ENCODE measurements at regions not wholly inside any gene's neighbourhood (a gene's known extent, or its start where the extent isn't known, plus 50 kb on each side); places are given as distances from the start of the nearest gene placed in this dataset.

DNA sequence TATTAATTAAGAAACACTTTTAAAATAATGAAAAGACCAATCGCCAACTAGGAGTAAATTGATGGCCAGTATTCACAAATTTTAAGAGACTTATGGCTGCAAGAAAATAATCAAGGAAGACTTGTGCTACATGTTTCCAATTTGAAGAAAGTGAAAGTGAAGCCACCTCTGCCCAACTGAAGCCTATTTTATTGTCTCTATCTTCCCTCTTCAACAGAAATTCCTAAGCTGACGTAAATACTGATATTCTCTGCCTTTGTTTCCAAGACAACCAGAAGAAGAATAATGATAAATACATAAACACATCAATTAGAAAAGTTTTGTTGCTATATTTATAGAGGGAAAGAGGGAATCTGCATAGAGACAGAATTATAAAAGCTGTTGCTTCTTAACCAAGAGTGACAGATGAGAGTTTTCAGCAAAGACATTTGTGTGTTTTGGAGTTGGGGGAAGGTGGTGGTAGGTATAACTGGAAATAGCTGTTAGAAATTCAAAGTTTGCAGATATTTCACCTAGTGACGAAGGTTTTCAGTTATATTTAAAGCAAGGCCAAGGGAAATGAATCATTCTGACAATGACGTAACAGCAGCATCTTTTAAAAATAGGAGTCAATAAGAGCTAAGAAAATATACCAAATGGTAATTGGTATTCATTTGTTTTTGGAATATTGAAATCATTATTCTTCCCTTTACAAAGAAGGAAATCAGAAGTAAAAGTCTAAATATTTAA, 576.6 kb upstream of the SORCS1 start:
- Mint-ChIP-seq H3K4me3 (no peak overlapping the region), H3K27ac (no peak overlapping the region), H3K27me3 (no peaks in the 10 kb centered on the region), H3K9me3 (ENCODE audit: insufficient read depth) (peaks cover 3% of the 10 kb centered on the region), H3K4me1 (no peaks in the 10 kb centered on the region)
- POLR2A ChIA-PET = no interaction called here
- no peak for DNase-seq
- H3K9ac ChIP-seq (ENCODE audit: low read length) = no peak overlapping the region
- H3K27me3 ChIP-seq (replicated peaks in 1 of 4; ENCODE audit: control extremely low read depth in 1 of 4, control insufficient read depth in 3 of 4, insufficient read depth in 4 of 4, low read length in 3 of 4) = no peaks in the 10 kb centered on the region
- H3K9me3 ChIP-seq (ENCODE audit: control extremely low read depth in 1 of 3, control insufficient read depth in 2 of 3, insufficient read depth in 1 of 3, low read length in 2 of 3) = peaks cover 0 to 1% (median 0%) of the 10 kb centered on the region in 3 donors
- H3K4me1 ChIP-seq (ENCODE audit: control insufficient read depth in 2 of 2, insufficient read depth in 2 of 2, low read length in 2 of 2) = no peaks in the 10 kb centered on the region
- CTCF ChIA-PET = no interaction called here
- intact Hi-C loops (cut with micrococcal nuclease) = no loop called here
- WGBS (ENCODE audit: insufficient coverage) = 83% methylated on average over 1 of the region's 4 CpGs
- no peaks in the 10 kb centered on the region for H3K36me3 ChIP-seq (replicated peaks in 1 of 2; ENCODE audit: control extremely low read depth in 1 of 2, control insufficient read depth in 1 of 2, extremely low read depth in 1 of 2, insufficient read depth in 2 of 2, low read length in 1 of 2)
- H3K27ac ChIP-seq (ENCODE audit: low read length in 2 of 2) = no peak overlapping the region
- TF ChIP-seq, protein P1, sequence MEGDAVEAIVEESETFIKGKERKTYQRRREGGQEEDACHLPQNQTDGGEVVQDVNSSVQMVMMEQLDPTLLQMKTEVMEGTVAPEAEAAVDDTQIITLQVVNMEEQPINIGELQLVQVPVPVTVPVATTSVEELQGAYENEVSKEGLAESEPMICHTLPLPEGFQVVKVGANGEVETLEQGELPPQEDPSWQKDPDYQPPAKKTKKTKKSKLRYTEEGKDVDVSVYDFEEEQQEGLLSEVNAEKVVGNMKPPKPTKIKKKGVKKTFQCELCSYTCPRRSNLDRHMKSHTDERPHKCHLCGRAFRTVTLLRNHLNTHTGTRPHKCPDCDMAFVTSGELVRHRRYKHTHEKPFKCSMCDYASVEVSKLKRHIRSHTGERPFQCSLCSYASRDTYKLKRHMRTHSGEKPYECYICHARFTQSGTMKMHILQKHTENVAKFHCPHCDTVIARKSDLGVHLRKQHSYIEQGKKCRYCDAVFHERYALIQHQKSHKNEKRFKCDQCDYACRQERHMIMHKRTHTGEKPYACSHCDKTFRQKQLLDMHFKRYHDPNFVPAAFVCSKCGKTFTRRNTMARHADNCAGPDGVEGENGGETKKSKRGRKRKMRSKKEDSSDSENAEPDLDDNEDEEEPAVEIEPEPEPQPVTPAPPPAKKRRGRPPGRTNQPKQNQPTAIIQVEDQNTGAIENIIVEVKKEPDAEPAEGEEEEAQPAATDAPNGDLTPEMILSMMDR (IDR thresholded peaks at IDR 0.05) = no peak
- TF ChIP-seq EZH2 (IDR thresholded peaks at IDR 0.05; ENCODE audit: borderline replicate concordance, insufficient read depth, low read depth, low read length, poor library complexity, severe bottlenecking) = no peak
- H3K4me2 ChIP-seq (replicated peaks; ENCODE audit: low read depth, low read length, poor library complexity, severe bottlenecking) = no peak overlapping the region
- no peak overlapping the region for H2AFZ ChIP-seq (ENCODE audit: insufficient read depth, low read depth, low read length, poor library complexity, severe bottlenecking)
- no peaks in the 10 kb centered on the region for H4K20me1 ChIP-seq (ENCODE audit: control insufficient read depth, insufficient read depth, low read length, poor library complexity, severe bottlenecking)
- no peak overlapping the region for H3K4me3 ChIP-seq (ENCODE audit: control extremely low read depth in 1 of 5, extremely low read depth in 1 of 5, insufficient read depth in 1 of 5, low read depth in 2 of 5, low read length in 4 of 5)
- H3K79me2 ChIP-seq (ENCODE audit: control insufficient read depth, insufficient read depth, low read length) = no peaks in the 10 kb centered on the region
- ATAC-seq (ENCODE audit: low read depth) = no peak

DNA sequence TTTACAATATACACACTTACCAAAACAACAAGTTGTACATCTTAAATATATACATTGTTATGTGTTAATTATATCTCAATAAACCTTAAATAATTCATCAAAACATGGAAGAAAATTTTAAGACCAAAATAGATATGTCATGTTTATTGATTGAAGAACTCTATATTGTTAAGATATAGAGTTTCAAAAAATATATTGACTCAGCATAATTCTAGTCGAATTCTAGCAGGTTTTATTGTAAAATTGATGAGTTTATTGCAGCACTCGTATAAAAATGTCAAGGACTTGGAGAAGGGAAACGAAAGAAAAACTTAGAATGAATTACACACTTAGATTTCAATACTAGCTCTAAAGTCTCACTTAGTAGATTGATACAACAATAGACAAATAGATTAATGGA, 575.4 kb upstream of the SORCS1 start:
- Histone ChIP-seq H3K36me3 (replicated peaks in 1 of 2; ENCODE audit: control extremely low read depth in 1 of 2, control insufficient read depth in 1 of 2, extremely low read depth in 1 of 2, insufficient read depth in 2 of 2, low read length in 1 of 2) (no peaks in the 10 kb centered on the region), H2AFZ (ENCODE audit: insufficient read depth, low read depth, low read length, poor library complexity, severe bottlenecking) (no peak overlapping the region), H3K27me3 (replicated peaks in 1 of 4; ENCODE audit: control extremely low read depth in 1 of 4, control insufficient read depth in 3 of 4, insufficient read depth in 4 of 4, low read length in 3 of 4) (no peaks in the 10 kb centered on the region), H3K9me3 (ENCODE audit: control extremely low read depth in 1 of 3, control insufficient read depth in 2 of 3, insufficient read depth in 1 of 3, low read length in 2 of 3) (peaks cover 0 to 1% (median 0%) of the 10 kb centered on the region in 3 donors), H3K9ac (ENCODE audit: low read length) (no peak overlapping the region), H3K27ac (ENCODE audit: low read length in 2 of 2) (no peak overlapping the region), H3K4me2 (replicated peaks; ENCODE audit: low read depth, low read length, poor library complexity, severe bottlenecking) (no peak overlapping the region), H4K20me1 (ENCODE audit: control insufficient read depth, insufficient read depth, low read length, poor library complexity, severe bottlenecking) (no peaks in the 10 kb centered on the region), H3K4me1 (ENCODE audit: control insufficient read depth in 2 of 2, insufficient read depth in 2 of 2, low read length in 2 of 2) (no peaks in the 10 kb centered on the region), H3K4me3 (ENCODE audit: control extremely low read depth in 1 of 5, extremely low read depth in 1 of 5, insufficient read depth in 1 of 5, low read depth in 2 of 5, low read length in 4 of 5) (no peak overlapping the region), H3K79me2 (ENCODE audit: control insufficient read depth, insufficient read depth, low read length) (no peaks in the 10 kb centered on the region)
- no peak overlapping the region for H3K4me3 Mint-ChIP-seq
- DNase-seq = no peak
- ChIA-PET POLR2A (no interaction called here), CTCF (interaction anchor here (0.7 kb wide), 1 partner anchor 744 kb away, joined by 3 read pairs; no protein-coding TSS in a partner anchor)
- H3K27ac Mint-ChIP-seq = no peak overlapping the region
- no peak for ATAC-seq (ENCODE audit: low read depth)
- H3K9me3 Mint-ChIP-seq (ENCODE audit: insufficient read depth) = peaks cover 6% of the 10 kb centered on the region
- H3K4me1 Mint-ChIP-seq = no peaks in the 10 kb centered on the region
- no CpG with 5 or more reads among the region's 3 CpGs for WGBS (ENCODE audit: insufficient coverage)
- intact Hi-C loops (cut with micrococcal nuclease) = no loop called here
- H3K27me3 Mint-ChIP-seq = no peaks in the 10 kb centered on the region
- TF ChIP-seq, protein P1 (IDR thresholded peaks at IDR 0.05) = no peak
- no peak for TF ChIP-seq EZH2 (IDR thresholded peaks at IDR 0.05; ENCODE audit: borderline replicate concordance, insufficient read depth, low read depth, low read length, poor library complexity, severe bottlenecking)

Data from B cell (primary cell).